ENCODE measurements at regions not wholly inside any gene's neighbourhood (a gene's known extent, or its start where the extent isn't known, plus 50 kb on each side); places are given as distances from the start of the nearest gene placed in this dataset.

DNA sequence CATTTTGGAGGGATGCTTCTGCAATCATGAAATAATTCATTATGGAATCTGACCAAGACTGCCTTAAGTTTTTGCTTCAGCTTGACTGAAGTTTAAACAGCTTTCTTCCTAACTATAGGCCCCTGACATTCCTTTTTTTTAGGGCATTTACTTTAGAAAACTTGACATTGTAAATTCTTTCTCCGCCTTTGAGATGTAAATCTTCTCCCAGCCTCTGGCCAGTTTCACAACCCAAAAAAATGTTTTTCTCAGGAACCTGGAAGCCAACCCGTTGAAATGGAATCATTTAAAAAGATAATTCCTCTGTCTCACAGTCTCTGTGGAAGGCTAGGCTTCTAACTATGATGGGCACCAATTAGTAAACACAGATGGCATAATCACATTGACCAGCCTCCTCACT is 710.4 kb upstream of the PABPC4L start:
- Histone ChIP-seq H3K27ac (ENCODE audit: insufficient read depth, low read depth, low read length) (no peak overlapping the region), H3K9me3 (replicated peaks; ENCODE audit: control insufficient read depth, insufficient read depth, low read length) (no peaks in the 10 kb centered on the region), H4K20me1 (replicated peaks; ENCODE audit: control insufficient read depth, extremely low read depth, insufficient read depth, low read length) (no peaks in the 10 kb centered on the region), H3K4me1 (ENCODE audit: control insufficient read depth, extremely low read depth, insufficient read depth, low read length) (no peaks in the 10 kb centered on the region), H3K9ac (replicated peaks; ENCODE audit: extremely low read depth, insufficient read depth, low read length) (no peak overlapping the region), H3K4me3 (replicated peaks in 1 of 3; ENCODE audit: insufficient read depth in 1 of 3, low read depth in 1 of 3, low read length in 3 of 3) (no peak overlapping the region), H2AFZ (ENCODE audit: low read depth, low read length) (no peak overlapping the region), H3K79me2 (ENCODE audit: control insufficient read depth, insufficient read depth, low read length) (no peaks in the 10 kb centered on the region), H3K4me2 (ENCODE audit: insufficient read depth, low read length) (no peak overlapping the region), H3K36me3 (ENCODE audit: control insufficient read depth in 2 of 2, extremely low read depth in 1 of 2, insufficient read depth in 2 of 2, low read length in 2 of 2) (no peaks in the 10 kb centered on the region), H3K9me1 (replicated peaks; ENCODE audit: control insufficient read depth, extremely low read depth, insufficient read depth, low read length) (no peaks in the 10 kb centered on the region), H3K27me3 (ENCODE audit: control insufficient read depth in 2 of 2, insufficient read depth in 2 of 2, low read length in 2 of 2) (no peaks in the 10 kb centered on the region)
- TF ChIP-seq, protein P1, sequence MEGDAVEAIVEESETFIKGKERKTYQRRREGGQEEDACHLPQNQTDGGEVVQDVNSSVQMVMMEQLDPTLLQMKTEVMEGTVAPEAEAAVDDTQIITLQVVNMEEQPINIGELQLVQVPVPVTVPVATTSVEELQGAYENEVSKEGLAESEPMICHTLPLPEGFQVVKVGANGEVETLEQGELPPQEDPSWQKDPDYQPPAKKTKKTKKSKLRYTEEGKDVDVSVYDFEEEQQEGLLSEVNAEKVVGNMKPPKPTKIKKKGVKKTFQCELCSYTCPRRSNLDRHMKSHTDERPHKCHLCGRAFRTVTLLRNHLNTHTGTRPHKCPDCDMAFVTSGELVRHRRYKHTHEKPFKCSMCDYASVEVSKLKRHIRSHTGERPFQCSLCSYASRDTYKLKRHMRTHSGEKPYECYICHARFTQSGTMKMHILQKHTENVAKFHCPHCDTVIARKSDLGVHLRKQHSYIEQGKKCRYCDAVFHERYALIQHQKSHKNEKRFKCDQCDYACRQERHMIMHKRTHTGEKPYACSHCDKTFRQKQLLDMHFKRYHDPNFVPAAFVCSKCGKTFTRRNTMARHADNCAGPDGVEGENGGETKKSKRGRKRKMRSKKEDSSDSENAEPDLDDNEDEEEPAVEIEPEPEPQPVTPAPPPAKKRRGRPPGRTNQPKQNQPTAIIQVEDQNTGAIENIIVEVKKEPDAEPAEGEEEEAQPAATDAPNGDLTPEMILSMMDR (IDR thresholded peaks at IDR 0.05; ENCODE audit: extremely low read depth in 1 of 2, insufficient read depth in 1 of 2, low read depth in 1 of 2, low read length in 2 of 2), result no peak
- TF ChIP-seq POLR2AphosphoS5 (IDR thresholded peaks at IDR 0.05; ENCODE audit: insufficient read depth, low read depth, low read length), result no peak
- no peak for TF ChIP-seq JUN (IDR thresholded peaks at IDR 0.05; ENCODE audit: borderline replicate concordance, insufficient read depth, insufficient read length, low read depth)
- TF ChIP-seq FOS (IDR thresholded peaks at IDR 0.05; ENCODE audit: borderline replicate concordance, insufficient read depth, low read length), result no peak
- no peak for TF ChIP-seq MYC (IDR thresholded peaks at IDR 0.05; ENCODE audit: low read depth, low read length)
- no peak for TF ChIP-seq MAX (IDR thresholded peaks at IDR 0.05; ENCODE audit: insufficient read depth, insufficient read length)
- no peak for TF ChIP-seq POLR2A (IDR thresholded peaks at IDR 0.05; ENCODE audit: low read depth, low read length)
- no peak for TF ChIP-seq GATA2 (IDR thresholded peaks at IDR 0.05; ENCODE audit: insufficient read depth, insufficient read length, low read depth, low read length)
- TF ChIP-seq EZH2 (IDR thresholded peaks at IDR 0.05; ENCODE audit: borderline replicate concordance, low read depth, low read length, severe bottlenecking), result no peak
- BruUV-seq (replicated peaks), result no TSS peak
- DNase-seq (ENCODE audit: low read depth, low spot score), result no peak
- dilution Hi-C loops (cut with MboI; ENCODE audit: extremely low pct_ligation_motif_present, low sequenced_read_pairs), result no loop called here
- FAIRE-seq, result no peak
- CTCF ChIA-PET, result interaction anchor here (0.5 to 0.6 kb wide), 2 partner anchors 10 to 1357 kb away, joined by 3 to 5 read pairs; no protein-coding TSS in a partner anchor
- POLR2A ChIA-PET, result no interaction called here
- intact Hi-C loops (cut with micrococcal nuclease), result no loop called here
